ENCODE measurements at regions not wholly inside any gene's neighbourhood (a gene's known extent, or its start where the extent isn't known, plus 50 kb on each side); places are given as distances from the start of the nearest gene placed in this dataset.
A peak's percentile ranks its signal among the peaks of the same experiment; 100 is the strongest.

DNA sequence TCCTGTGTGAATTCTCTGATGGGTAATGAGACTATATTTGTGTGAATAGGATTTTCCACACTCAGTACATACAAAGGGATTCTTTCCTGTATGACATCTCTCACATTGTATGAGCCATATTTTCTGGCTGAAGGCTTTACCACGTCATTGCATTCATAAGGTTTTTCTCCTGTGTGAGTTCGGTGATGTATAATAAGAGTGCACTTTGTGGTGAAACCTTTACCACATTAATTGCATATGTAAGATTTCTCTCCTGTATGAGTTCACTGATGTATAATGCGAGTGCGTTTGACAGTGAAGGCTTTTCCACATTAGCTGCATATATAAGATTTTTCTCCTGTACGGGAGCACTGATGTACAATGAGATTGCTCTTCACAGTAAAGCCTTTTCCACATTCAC, 455.4 kb upstream of the CNTN5 start (continued):
- TF ChIP-seq, protein P1, sequence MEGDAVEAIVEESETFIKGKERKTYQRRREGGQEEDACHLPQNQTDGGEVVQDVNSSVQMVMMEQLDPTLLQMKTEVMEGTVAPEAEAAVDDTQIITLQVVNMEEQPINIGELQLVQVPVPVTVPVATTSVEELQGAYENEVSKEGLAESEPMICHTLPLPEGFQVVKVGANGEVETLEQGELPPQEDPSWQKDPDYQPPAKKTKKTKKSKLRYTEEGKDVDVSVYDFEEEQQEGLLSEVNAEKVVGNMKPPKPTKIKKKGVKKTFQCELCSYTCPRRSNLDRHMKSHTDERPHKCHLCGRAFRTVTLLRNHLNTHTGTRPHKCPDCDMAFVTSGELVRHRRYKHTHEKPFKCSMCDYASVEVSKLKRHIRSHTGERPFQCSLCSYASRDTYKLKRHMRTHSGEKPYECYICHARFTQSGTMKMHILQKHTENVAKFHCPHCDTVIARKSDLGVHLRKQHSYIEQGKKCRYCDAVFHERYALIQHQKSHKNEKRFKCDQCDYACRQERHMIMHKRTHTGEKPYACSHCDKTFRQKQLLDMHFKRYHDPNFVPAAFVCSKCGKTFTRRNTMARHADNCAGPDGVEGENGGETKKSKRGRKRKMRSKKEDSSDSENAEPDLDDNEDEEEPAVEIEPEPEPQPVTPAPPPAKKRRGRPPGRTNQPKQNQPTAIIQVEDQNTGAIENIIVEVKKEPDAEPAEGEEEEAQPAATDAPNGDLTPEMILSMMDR (conservative IDR thresholded peaks at IDR 0.05; ENCODE audit: low read depth in 2 of 2): no peak
- TF ChIP-seq, protein P2, sequence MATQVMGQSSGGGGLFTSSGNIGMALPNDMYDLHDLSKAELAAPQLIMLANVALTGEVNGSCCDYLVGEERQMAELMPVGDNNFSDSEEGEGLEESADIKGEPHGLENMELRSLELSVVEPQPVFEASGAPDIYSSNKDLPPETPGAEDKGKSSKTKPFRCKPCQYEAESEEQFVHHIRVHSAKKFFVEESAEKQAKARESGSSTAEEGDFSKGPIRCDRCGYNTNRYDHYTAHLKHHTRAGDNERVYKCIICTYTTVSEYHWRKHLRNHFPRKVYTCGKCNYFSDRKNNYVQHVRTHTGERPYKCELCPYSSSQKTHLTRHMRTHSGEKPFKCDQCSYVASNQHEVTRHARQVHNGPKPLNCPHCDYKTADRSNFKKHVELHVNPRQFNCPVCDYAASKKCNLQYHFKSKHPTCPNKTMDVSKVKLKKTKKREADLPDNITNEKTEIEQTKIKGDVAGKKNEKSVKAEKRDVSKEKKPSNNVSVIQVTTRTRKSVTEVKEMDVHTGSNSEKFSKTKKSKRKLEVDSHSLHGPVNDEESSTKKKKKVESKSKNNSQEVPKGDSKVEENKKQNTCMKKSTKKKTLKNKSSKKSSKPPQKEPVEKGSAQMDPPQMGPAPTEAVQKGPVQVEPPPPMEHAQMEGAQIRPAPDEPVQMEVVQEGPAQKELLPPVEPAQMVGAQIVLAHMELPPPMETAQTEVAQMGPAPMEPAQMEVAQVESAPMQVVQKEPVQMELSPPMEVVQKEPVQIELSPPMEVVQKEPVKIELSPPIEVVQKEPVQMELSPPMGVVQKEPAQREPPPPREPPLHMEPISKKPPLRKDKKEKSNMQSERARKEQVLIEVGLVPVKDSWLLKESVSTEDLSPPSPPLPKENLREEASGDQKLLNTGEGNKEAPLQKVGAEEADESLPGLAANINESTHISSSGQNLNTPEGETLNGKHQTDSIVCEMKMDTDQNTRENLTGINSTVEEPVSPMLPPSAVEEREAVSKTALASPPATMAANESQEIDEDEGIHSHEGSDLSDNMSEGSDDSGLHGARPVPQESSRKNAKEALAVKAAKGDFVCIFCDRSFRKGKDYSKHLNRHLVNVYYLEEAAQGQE (IDR thresholded peaks at IDR 0.05; ENCODE audit: unreplicated experiment): no peak
- TF ChIP-seq EZH2phosphoT487 (IDR thresholded peaks at IDR 0.05; ENCODE audit: unreplicated experiment): no peak
- no peak for TF ChIP-seq EZH2 (IDR thresholded peaks at IDR 0.05; ENCODE audit: low read depth, unreplicated experiment)

DNA sequence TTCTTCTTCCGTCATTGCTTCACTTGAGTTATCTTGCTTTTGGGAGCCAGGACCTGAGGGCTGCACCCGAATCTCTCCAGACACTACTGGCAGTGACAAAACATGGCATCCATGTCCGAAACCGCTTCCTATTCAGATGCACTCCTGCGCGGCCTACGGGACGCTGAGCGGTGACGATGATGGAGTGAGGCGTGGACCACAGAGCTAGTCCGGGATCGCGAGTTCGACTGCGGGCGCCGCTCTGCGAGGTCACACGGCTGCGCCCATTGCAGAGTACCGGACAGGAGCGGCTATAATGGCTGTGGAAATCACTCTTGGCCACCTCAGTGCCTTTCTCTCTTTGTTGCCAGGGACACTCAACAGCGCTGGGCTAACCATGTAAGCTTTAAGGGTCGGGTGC, 453.8 kb upstream of the CNTN5 start:
- H3F3A ChIP-seq (replicated peaks; ENCODE audit: low read depth): no peaks in the 10 kb centered on the region
- no peak overlapping the region for H3K4me3 ChIP-seq
- Mint-ChIP-seq H3K27ac (no peak overlapping the region), H3K4me1 (no peaks in the 10 kb centered on the region), H3K9me3 (no peaks in the 10 kb centered on the region), H3K27me3 (ENCODE audit: insufficient read depth, low read depth, poor library complexity) (no peaks in the 10 kb centered on the region), H3K4me3 (no peak overlapping the region), H3K36me3 (ENCODE audit: low read depth) (no peaks in the 10 kb centered on the region)
- H3K4me2 ChIP-seq: no peak overlapping the region
- no peaks in the 10 kb centered on the region for H3K27me3 ChIP-seq (ENCODE audit: insufficient read depth)
- DNase-seq (ENCODE audit: low spot score) (no peak), ATAC-seq (no peak)
- H3K79me2 ChIP-seq (replicated peaks; ENCODE audit: insufficient read depth): no peaks in the 10 kb centered on the region
- peaks cover 6% of the 10 kb centered on the region for H3K9me2 ChIP-seq (ENCODE audit: insufficient read depth)
- no peaks in the 10 kb centered on the region for H3K4me1 ChIP-seq (ENCODE audit: insufficient read depth)
- no peaks in the 10 kb centered on the region for H4K20me1 ChIP-seq (replicated peaks; ENCODE audit: insufficient read depth)
- H3K36me3 ChIP-seq (ENCODE audit: insufficient read depth): no peaks in the 10 kb centered on the region
- no peak overlapping the region for H3K27ac ChIP-seq (ENCODE audit: low read depth)
- H2AFZ ChIP-seq: peak overlapping the region; percentile 61; the same call in 1 of the 2 replicates
- TF ChIP-seq, protein P2 (IDR thresholded peaks at IDR 0.05; ENCODE audit: unreplicated experiment): no peak
- TF ChIP-seq JUNB (IDR thresholded peaks at IDR 0.05; ENCODE audit: unreplicated experiment): no peak
- no peak for TF ChIP-seq ZNF331 (CRISPR knock-in tag; IDR thresholded peaks at IDR 0.05; ENCODE audit: low read depth)
- TF ChIP-seq, protein P1 (conservative IDR thresholded peaks at IDR 0.05; ENCODE audit: low read depth in 2 of 2): no peak
- no peak for TF ChIP-seq EZH2phosphoT487 (IDR thresholded peaks at IDR 0.05; ENCODE audit: unreplicated experiment)
- no peak for TF ChIP-seq EZH2 (IDR thresholded peaks at IDR 0.05; ENCODE audit: low read depth, unreplicated experiment)
- TF ChIP-seq ZNF114 (CRISPR knock-in tag; IDR thresholded peaks at IDR 0.05): no peak
- TF ChIP-seq, protein P3, sequence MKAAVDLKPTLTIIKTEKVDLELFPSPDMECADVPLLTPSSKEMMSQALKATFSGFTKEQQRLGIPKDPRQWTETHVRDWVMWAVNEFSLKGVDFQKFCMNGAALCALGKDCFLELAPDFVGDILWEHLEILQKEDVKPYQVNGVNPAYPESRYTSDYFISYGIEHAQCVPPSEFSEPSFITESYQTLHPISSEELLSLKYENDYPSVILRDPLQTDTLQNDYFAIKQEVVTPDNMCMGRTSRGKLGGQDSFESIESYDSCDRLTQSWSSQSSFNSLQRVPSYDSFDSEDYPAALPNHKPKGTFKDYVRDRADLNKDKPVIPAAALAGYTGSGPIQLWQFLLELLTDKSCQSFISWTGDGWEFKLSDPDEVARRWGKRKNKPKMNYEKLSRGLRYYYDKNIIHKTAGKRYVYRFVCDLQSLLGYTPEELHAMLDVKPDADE (IDR thresholded peaks at IDR 0.05): no peak
- no peak for TF ChIP-seq NANOG (IDR thresholded peaks at IDR 0.05; ENCODE audit: borderline replicate concordance)
- TF ChIP-seq POLR2AphosphoS5 (IDR thresholded peaks at IDR 0.05; ENCODE audit: low read depth): no peak
- TF ChIP-seq CREB1 (CRISPR knock-in tag; IDR thresholded peaks at IDR 0.05; ENCODE audit: low read depth): no peak
- TF ChIP-seq STAT1 (IDR thresholded peaks at IDR 0.05; ENCODE audit: unreplicated experiment): no peak

All from GM23338 (cell line).